Amygdala (tissue), 56 donors: ENCODE measurements at regions not wholly inside any gene's neighbourhood (a gene's known extent, or its start where the extent isn't known, plus 50 kb on each side); places are given as distances from the start of the nearest gene placed in this dataset.

Source experiments
- DNase-seq, 56 donors: peaks; one replicate each; lab custom pipeline; 2025; lab: John Stamatoyannopoulos, UW

DNA sequence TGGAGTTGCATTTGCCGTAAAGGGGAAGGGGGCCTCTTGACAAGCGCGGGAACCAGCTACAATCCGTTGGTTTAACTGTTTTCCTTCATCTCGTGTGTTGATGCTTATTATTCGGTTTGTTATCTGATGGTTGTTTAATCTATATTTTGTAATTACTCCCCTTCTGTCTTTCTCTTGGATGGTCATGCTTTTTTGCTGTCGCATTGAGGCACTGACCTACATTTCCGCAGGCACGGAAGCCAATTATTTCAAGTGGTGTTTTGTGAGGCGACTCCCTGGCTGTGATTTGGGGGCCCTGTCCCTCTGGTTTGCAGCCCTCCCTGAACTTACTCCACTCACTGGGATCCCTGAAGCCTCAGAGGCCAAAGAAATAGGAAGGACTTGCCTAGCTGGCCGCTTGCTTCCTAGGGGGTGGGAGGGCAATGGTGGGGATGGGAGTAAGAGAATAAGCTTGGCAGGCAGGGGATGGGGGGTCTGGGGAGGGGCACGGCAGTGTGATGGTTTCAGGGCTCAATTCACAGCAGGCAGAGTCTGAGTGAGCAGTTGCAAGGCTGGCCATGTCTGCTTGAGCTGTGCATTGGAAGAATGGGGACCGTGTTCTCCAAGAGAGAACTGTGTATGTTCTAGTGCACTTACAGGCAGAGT lies 165.8 kb upstream of the B3GAT1 start:
- no peak for DNase-seq

DNA sequence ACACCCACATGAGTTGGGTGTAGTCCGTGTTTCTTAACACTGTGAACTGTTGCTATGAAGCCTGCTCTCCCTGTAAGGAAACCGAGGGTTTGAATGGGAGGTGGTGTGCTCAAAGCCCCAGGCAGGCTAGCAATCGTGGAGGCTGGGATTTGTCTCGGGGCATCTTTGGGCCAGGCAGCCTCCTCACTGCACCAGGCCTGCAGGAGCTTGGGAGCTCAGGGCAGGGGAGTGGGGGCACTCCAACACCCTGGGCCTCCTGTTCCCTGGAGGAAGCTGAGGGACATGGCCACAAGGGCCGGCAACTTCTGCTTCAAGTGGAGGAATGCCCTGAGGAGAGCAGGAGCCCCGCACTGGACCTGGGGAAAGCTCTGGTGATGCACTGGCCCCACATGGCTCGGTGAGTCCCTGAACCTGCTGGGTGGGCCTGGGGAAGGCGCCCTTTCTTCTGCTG lies 164.7 kb upstream of the B3GAT1 start:
- DNase-seq = no peak

DNA sequence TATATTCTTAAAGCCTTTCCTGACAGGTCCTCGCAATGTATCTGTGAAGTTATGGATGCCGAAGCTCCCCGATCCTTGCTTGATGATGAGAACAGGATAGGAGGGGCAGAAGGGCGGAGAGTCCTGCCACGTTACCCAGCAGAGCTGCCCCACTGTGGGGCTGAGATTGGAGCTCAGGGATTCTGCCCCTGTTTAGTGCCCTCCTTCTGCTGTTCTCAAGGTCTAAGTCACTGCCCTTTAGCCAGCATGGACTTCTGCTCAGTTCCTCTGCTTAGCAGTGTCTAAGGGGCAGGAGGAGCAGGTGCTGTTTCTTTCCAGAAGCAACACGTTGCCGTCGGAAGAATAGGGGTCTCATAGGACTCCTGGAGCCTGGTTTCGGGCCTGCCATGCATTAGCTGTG lies 164.2 kb upstream of the B3GAT1 start:
- no peak for DNase-seq

DNA sequence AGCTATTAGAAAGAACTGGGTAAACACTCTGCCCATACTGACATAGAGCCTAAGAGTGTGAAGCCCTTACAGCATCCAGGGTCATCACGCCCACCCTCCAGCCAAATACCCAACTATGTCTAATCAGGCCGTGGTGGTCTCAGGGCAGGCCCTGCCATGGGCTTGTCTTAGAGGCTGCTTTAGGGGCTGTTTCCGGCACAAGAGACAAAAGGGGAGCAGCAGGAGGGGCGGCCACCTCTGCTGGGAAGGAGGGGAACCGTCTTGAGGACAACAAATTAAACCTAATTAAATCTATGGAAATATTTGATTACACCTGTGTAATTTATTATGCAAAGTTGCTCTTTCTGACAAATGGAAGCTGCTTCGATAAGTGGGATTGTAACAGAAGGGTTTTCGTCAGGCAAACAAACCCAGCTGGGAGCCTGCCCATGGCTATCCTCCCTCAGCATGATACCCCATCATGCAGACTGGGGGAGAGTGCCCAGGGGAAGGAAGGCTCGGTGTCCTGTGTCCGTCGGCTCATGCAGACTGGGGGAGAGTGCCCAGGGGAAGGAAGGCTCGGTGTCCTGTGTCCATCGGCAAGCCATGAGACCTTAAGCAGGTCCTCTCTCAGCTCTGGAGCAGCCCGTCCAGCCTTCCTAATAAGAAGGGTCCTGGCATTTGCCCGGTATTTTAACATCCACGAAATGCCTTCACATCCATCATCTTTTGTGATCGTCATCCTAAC lies 163.6 kb upstream of the B3GAT1 start:
- DNase-seq = no peak

DNA sequence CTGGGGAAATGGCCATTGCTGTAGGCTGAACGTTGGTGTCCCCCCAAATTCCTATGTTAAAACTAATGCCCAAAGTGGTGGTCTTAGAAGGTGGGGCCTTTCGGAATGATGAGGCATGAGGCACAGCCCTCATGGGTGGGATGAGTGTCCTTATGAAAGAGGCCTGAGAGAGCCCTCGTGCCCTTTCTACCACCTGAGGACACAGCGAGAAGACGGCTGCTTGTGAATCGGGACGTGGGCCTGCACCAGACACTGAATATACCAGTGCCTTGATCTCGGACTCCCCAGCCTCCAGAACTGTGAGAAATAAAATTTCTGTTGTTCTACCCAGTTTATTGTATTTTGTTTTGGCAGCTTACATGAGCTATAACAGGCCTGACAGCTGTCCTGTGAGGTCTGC lies 162.9 kb upstream of the B3GAT1 start:
- no peak for DNase-seq

DNA sequence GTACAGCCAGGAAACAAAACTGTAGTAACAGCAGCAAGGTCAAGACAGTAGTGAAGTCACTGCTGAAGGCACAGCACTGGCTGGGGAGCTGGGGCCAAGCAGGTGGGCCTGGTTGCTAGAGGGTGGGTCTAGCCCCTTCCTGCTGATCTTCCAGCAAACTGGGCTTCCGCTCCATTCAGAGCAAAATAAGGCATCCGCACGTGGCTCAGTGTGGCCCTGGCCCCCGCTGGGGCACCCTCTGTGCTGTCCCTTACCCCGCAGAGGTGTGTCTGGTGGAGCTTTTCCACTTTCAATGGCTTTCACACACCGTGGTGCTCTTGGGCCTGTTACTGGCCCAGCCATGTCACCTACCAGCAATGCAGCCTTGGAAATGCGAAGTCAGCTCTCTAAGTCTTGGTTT lies 162.4 kb upstream of the B3GAT1 start:
- DNase-seq = no peak

DNA sequence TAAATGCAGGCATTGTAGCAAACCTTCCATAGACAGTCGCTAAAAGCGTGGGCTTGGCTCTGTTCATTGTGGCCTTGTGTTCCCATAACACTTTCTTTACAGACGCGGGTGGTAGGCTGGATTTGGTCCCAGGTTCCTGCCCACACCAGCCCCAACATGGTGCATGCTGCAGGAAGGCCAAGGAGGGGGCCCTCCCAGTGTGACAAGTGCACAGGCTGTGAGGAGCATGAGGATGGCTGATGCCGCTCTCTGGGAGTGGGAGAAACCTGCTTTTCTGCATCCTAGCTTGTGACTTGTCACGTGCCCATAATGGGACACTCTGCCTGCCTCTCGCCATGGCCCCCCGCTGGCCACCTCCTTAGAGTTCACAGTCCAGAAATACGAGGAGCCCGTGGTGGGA lies 161.8 kb upstream of the B3GAT1 start:
- DNase-seq = peak in 9 of 56 donors; percentile 22 to 55 (median 40)

DNA sequence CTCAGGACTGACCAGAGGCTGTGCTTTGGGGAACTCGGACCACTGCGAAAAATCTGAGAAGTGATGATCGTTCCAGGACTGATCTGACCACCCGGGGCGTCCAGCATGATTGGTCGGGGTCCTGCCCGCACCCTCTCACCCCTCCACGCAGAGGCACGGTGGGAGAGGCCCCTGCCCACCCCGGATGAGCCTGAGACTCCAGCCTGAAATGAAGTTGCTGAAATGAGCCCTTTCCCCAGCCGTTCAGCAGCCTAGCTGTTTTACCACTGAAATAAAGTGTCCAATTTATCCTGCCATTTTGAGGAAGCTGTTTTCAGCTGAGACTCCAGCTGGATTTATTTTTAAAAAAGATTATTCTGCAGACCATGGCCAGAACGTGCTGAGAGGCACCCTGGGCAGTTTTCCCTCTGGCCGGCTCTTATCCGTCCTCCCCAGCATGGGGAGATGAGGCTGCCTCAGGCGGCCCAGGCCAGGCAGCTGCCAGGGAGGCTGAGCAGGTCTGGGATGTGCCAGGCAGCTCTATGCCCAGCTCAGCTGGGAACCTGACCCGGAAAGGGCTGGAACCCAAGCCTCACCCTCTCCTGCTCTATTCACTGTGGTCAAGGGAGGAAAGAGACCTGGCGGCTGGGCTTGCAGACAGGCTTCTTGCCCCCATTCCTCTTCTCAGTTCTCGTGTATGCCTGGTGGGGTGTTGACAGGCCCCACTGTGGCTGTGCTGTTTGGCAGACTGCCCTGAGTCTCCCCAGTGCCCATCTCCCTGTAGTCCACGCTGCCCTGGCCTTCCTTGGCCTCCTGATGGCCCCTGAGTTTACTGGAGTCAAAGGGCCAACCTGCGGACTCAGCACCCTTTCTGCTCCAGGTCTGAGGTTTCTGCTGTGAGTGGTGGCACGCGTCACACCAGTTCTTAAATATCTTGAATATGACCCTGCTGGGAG lies 161.0 kb upstream of the B3GAT1 start:
- DNase-seq = no peak

DNA sequence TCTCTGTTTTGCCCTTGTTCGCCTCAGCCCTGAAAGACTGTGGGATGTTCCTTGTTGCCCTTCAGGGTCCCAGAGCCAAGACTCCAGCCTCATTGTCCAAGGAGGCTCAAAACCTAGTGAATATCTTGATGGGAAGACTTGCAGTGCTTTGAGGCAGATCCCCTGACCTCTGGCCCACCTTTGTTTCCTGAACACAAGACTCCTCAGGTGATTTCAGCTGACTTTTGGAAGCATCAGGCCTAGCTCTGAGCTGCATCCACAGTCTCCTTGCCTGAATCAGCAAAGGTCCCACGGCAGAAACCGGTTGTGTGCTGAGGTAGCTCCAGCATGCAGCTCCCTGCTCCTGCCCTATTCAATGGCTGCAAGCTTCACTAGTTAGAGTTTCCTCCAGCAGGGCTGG lies 159.3 kb upstream of the B3GAT1 start:
- DNase-seq = no peak

DNA sequence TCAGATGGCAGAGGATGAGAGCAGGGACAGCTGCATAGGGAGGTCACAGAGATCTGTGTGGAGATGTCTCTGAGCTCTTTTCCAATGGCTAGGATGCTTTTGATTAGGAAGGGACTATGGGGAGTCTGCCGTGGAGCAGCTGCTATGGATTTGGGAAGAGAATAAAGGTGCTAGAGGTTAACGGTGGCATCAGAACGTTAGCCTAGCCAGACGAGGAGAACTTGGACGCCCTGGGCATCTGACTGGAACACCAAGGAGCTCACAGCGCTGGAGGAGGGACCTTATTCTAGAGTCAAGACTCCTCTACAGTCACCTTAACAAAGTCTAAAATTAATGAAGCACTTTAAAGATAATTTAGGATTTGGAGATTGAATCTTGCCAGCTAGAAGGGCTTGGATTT lies 157.2 kb upstream of the B3GAT1 start:
- DNase-seq = no peak

DNA sequence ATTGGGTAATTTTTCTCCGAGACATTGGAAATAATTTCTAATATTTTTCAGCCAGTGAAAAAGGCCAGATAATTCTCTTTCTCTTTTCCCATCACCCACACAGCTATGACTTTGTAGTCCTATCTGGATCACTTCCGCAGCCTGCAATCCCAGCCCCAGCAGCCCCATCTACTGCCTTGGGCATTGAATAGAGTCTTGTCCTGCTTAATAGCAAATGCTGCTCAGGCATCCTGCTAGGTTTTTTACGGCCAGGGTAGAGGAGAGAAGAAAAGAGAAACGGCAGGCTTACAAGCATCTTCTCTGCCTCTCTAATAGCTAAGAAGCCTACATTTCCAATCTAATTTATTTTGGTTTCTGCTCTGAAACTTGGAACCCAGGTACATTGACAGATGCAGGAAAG lies 154.3 kb upstream of the B3GAT1 start:
- peak in 14 of 56 donors; percentile 8 to 67 (median 38) for DNase-seq

DNA sequence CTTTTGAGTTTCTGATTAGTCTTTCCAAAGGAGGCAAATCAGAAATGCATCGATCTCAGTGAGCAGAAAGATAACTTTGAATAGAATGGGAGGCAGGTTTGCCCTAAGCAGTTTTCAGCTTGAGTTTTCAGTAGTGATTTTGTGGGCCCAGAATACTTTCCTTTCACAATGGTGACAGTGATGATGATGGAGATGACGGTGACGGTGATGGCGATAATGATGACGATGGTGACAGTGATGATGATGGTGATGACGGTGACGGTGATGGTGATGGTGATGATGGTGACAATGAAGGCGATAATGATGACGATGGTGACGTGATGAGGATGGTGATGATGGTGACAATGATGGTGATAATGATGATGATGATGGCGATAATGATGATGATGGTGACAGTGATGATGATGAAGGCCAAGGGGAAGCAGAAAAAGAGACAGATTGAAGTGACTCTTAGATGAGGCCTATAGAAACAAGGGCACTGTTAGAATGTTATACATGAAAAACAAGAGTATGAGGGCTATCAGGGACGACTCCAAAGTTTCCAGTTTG lies 153.4 kb upstream of the B3GAT1 start:
- no peak for DNase-seq

DNA sequence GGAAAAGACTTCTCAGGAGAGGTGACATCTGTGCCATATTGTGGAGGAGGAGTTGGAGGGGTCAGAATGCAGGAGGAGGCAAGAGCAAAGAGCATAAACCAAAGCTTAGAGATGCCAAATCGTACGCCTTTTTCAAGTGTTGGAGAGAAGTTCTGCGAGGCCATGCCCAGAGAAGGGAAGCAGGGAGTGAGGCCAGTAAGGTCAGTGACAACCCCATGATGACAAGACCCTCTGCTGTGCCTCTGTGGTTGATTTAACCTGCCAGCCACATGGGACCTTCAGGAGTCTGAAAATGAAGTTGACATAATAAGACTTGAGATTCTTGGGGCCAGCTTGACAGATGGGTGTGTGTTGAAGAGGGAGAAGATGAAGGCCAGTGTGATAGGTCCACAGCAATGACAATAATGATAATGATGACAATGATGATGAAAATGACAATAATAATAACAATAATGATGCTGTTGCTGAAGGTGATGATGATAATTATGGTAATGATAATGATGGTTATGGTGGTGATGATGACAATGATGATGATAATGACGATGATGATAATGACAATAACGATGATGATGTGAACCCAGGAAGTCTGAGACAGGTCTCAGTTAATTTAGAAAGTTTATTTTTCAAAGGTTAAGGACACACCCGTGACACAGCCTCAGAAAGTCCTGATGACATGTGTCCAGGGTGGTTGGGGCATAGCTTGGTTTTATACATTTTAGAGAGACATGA lies 152.6 kb upstream of the B3GAT1 start:
- no peak for DNase-seq

DNA sequence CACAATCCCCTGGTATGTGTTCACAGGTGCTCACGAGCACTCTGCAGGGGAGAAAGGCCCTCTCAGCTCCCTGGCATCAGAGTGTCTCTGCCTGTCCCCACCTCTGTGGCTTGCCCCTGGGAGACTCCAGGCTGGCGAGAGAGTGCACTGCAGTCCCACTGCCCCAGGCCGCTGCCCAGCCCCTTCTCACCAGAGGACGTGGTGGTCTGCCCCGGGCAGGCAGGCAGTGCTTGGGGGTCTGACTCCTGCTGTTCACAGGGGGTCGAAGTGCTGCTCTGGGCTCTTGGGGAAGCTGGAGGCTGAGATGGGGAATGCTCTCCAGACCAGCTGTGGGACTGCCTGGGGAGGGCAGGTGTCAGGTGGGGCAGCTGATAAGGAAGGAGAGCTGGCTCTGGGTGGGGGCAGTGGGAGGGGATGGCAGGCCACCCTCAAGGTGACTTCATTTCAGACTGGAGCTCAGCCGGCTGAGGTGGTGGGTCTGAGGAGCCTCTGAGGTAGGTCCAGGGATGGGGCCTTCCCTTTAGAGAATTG lies 151.0 kb upstream of the B3GAT1 start:
- DNase-seq = no peak

DNA sequence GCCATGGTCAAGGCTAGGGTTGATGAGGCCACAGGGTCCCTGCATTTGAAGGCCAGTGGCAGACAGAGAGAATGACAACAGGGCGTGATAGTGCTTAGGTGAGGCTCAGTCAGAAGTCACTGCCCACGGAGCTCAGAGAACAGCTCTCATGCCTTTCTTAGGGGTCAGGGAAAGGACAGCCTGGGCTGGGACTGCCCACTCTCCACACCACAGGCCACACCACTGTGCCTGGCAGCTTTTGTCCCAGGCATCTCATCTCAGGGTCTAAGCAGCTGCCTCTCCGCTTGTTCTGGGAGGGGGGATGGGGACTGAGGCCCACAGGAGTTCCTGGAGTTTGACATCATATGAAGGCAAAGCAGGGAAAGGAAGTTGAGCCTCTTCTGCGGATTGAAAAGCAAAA lies 150.2 kb upstream of the B3GAT1 start:
- DNase-seq = no peak

DNA sequence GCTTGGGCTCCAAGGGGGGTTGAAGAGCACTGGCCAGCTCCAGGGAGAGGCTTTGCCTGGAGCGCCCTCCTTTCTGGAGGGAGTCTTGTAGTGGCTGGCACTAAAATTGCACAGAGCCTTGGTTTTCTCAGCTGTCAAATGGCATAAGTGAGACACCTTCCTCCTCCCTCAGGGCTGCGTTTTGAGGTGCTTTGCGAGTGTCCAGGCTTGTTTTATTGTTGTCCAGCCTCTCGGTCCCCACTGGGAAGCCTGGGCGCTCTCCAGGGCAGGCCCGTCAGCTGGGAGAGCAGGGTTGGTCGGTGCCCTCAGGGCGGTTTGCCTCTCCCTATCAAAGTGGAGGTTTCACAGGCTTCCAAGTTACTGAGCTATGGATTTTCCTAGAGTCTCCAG lies 149.3 kb upstream of the B3GAT1 start:
- DNase-seq = no peak

DNA sequence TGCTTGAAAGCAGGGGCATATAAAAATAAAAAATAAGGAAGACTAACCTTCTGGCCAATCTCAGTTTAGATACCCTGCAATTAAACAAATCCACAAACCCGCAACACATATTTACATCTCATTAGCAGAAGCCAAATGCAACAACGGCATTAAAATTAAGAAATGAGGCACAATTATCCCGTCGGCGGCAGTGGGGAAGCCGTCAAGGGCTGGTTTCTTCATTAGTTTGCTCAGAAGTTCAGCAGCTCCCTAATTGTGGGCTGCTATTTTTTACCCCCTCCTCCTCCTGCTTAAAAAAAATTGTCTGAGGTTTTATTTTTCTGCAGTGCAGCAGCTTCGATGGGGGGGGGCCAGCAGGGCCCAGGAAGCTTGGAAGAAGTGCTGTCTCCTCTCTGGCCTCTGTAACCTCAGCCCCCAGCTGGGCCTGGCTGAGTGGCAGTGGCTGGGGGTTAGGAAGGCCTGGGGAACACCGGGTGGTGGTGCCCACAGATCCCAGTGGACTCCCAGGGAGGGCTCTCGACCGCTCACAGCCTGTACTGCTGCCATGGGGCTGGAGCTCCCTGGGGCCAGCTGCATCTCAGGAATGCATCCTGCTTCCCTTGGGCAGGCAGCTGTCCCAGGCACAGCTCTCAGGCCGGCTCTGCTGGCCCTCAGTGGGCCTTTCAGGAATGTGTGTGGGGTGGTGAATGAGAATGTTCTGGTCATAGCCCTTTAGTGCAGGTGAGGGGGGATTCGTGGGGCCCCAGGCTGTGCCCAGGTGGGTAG lies 148.7 kb upstream of the B3GAT1 start:
- no peak for DNase-seq

DNA sequence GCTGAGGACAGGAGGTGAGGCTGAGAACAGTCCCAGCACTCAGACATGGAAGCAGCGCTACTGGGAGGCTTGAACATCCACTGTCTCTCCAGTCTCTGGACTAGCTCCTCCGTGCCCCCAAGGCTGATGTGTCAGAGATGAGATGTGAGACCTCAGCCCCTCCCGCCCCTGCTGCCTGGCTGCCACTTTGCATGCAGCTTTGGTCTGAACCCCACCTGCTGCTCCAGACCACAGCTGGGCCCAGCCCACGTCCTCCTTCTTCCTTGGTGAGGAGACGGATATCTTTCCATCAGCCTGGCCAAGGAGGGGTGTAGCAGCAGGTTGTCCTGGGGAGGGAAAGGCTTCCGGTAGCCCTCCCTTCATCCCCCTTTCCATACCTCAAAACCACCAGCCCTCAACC lies 148.0 kb upstream of the B3GAT1 start:
- no peak for DNase-seq

DNA sequence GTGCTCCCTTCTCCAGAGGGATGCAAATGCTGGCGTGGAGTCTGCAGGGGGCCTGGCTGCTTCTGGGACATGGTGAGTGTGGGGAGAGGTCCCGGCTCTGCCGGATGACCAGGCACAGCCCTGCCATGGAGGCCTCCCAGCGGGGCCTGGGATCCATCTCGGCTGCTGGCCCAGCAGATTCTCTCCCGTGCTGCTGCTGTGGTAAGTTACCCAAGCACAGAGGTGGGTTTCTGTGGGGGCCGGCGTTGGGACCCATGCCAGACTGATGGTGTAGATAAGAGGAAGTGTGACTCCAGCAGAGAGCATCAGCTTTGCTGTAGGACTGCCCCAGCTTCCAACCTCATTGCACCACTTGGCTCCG lies 147.5 kb upstream of the B3GAT1 start:
- DNase-seq = no peak
